ENCODE measurements at regions not wholly inside any gene's neighbourhood (a gene's known extent, or its start where the extent isn't known, plus 50 kb on each side); places are given as distances from the start of the nearest gene placed in this dataset.

GRCh38 chr15:70414626-70415025, 316.9 kb upstream of the TLE3 start:
- intact Hi-C loops (cut with DNase I; ENCODE audit: low total_unique reads), result no loop called here
- H3K27me3 ChIP-seq, result no peaks in the 10 kb centered on the region
- H3K9me3 ChIP-seq, result no peaks in the 10 kb centered on the region
- no peak for TF ChIP-seq POLR2A (IDR thresholded peaks at IDR 0.05)
- no peak for TF ChIP-seq CTCF (IDR thresholded peaks at IDR 0.05)
- no peaks in the 10 kb centered on the region for H3K4me1 ChIP-seq
- H3K36me3 ChIP-seq, result no peaks in the 10 kb centered on the region
- no peak overlapping the region for H3K4me3 ChIP-seq
- H3K27ac ChIP-seq, result no peak overlapping the region
- no peak for DNase-seq

- DNase-seq, result no peak
- no peak for TF ChIP-seq CTCF (IDR thresholded peaks at IDR 0.05)
- H3K4me1 ChIP-seq, result no peaks in the 10 kb centered on the region
- no peaks in the 10 kb centered on the region for H3K27me3 ChIP-seq
- intact Hi-C loops (cut with DNase I; ENCODE audit: low total_unique reads), result no loop called here
- H3K4me3 ChIP-seq, result no peak overlapping the region
- no peak overlapping the region for H3K27ac ChIP-seq
- H3K36me3 ChIP-seq, result no peaks in the 10 kb centered on the region
- H3K9me3 ChIP-seq, result peaks cover 0 to 10% of the 10 kb centered on the region in 2 donors
Observed at GRCh38 chr15:70412794-70413193, 315.1 kb upstream of the TLE3 start.

GRCh38 chr15:70411143-70411863, 313.6 kb upstream of the TLE3 start:
- intact Hi-C loops (cut with DNase I; ENCODE audit: low total_unique reads), result no loop called here
- H3K36me3 ChIP-seq, result no peaks in the 10 kb centered on the region
- DNase-seq, result no peak
- H3K9me3 ChIP-seq, result peaks cover 0 to 11% of the 10 kb centered on the region in 2 donors
- H3K27me3 ChIP-seq, result no peaks in the 10 kb centered on the region
- no peak overlapping the region for H3K4me3 ChIP-seq
- no peak overlapping the region for H3K27ac ChIP-seq
- TF ChIP-seq CTCF (IDR thresholded peaks at IDR 0.05) (no peak), POLR2A (IDR thresholded peaks at IDR 0.05) (no peak)
- H3K4me1 ChIP-seq, result no peaks in the 10 kb centered on the region

GRCh38 chr15:70410371-70410985, 312.8 kb upstream of the TLE3 start:
- Histone ChIP-seq H3K4me1 (no peaks in the 10 kb centered on the region), H3K36me3 (no peaks in the 10 kb centered on the region), H3K27me3 (no peaks in the 10 kb centered on the region), H3K4me3 (no peak overlapping the region), H3K27ac (no peak overlapping the region), H3K9me3 (peaks cover 0 to 11% of the 10 kb centered on the region in 2 donors)
- DNase-seq, result no peak
- intact Hi-C loops (cut with DNase I; ENCODE audit: low total_unique reads), result no loop called here
- TF ChIP-seq POLR2A (IDR thresholded peaks at IDR 0.05) (no peak), CTCF (IDR thresholded peaks at IDR 0.05) (no peak)

GRCh38 chr15:70409388-70409787, 311.7 kb upstream of the TLE3 start:
- Histone ChIP-seq H3K27ac (no peak overlapping the region), H3K36me3 (no peaks in the 10 kb centered on the region), H3K9me3 (peaks cover 0 to 11% of the 10 kb centered on the region in 2 donors), H3K27me3 (no peaks in the 10 kb centered on the region), H3K4me3 (no peak overlapping the region), H3K4me1 (no peaks in the 10 kb centered on the region)
- TF ChIP-seq CTCF (IDR thresholded peaks at IDR 0.05) (no peak), POLR2A (IDR thresholded peaks at IDR 0.05) (no peak)
- no peak for DNase-seq
- intact Hi-C loops (cut with DNase I; ENCODE audit: low total_unique reads), result no loop called here
